Chondrocyte (in vitro differentiated cells): ENCODE measurements at regions not wholly inside any gene's neighbourhood (a gene's known extent, or its start where the extent isn't known, plus 50 kb on each side); places are given as distances from the start of the nearest gene placed in this dataset.

Source experiments
- DNase-seq: peaks from one replicate; pipeline ENCODE4 v3.0.0; 2021; ENCODE audit warnings: mixed read lengths, low spot score
- H3K27ac Mint-ChIP-seq: one replicate; pipeline ENCODE4 v1.8.0; 2021; ENCODE audit warnings: mild to moderate bottlenecking, moderate library complexity, mixed read lengths; ENCODE audit not compliant: unreplicated experiment
- H3K27me3 Mint-ChIP-seq: 2 replicates; pipeline ENCODE4 v1.8.0; 2021; ENCODE audit warnings: low read depth, mixed read lengths
- H3K36me3 Mint-ChIP-seq: 2 replicates; pipeline ENCODE4 v1.8.0; 2021; ENCODE audit warnings: low read depth, mixed read lengths
- H3K4me1 Mint-ChIP-seq: 2 replicates; pipeline ENCODE4 v1.8.0; 2021; ENCODE audit warnings: low read depth, mild to moderate bottlenecking, mixed read lengths
- H3K4me3 Mint-ChIP-seq: one replicate; pipeline ENCODE4 v1.8.0; 2021; ENCODE audit warnings: mild to moderate bottlenecking, moderate library complexity, mixed read lengths; ENCODE audit not compliant: unreplicated experiment
- H3K9me3 Mint-ChIP-seq: 2 replicates; pipeline ENCODE4 v1.8.0; 2021; ENCODE audit warnings: low read depth, mixed read lengths
- TF ChIP-seq, protein P1 (sequence below): fragments of 200-600 bp; sonication (generic); IDR thresholded peaks from 2 replicates; pipeline ENCODE4 v1.5.0; 2021; ENCODE audit warnings: antibody characterized with exemption, mild to moderate bottlenecking, moderate library complexity

DNA sequence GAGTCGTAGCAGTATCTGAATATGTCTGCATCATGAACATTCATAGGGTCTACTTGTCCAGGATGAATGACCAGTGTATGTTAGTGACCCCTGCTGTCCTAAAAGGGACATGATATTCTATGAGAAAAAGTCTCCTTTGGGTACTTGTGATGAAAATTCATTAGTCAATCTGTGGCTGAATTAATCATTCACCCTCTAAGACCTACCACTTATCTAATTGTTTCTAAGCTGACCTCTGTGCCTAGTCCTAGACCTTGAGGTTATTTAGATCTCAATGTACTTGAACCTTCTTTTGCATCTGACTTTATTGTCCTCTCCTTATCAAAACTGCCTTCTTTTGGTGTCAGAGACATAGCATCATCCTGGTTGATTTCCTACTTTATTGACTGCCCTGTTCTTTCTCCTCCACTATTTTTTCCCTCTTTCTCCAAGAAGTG lies 799.3 kb downstream of the DIPK2A start:
- Mint-ChIP-seq H3K27ac (peak overlapping the region; percentile 34), H3K4me1 (peaks cover 26% of the 10 kb centered on the region), H3K27me3 (no peaks in the 10 kb centered on the region), H3K9me3 (no peaks in the 10 kb centered on the region), H3K36me3 (no peaks in the 10 kb centered on the region), H3K4me3 (no peak overlapping the region)
- DNase-seq = no peak
- TF ChIP-seq, protein P1, sequence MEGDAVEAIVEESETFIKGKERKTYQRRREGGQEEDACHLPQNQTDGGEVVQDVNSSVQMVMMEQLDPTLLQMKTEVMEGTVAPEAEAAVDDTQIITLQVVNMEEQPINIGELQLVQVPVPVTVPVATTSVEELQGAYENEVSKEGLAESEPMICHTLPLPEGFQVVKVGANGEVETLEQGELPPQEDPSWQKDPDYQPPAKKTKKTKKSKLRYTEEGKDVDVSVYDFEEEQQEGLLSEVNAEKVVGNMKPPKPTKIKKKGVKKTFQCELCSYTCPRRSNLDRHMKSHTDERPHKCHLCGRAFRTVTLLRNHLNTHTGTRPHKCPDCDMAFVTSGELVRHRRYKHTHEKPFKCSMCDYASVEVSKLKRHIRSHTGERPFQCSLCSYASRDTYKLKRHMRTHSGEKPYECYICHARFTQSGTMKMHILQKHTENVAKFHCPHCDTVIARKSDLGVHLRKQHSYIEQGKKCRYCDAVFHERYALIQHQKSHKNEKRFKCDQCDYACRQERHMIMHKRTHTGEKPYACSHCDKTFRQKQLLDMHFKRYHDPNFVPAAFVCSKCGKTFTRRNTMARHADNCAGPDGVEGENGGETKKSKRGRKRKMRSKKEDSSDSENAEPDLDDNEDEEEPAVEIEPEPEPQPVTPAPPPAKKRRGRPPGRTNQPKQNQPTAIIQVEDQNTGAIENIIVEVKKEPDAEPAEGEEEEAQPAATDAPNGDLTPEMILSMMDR = peak; percentile 86

DNA sequence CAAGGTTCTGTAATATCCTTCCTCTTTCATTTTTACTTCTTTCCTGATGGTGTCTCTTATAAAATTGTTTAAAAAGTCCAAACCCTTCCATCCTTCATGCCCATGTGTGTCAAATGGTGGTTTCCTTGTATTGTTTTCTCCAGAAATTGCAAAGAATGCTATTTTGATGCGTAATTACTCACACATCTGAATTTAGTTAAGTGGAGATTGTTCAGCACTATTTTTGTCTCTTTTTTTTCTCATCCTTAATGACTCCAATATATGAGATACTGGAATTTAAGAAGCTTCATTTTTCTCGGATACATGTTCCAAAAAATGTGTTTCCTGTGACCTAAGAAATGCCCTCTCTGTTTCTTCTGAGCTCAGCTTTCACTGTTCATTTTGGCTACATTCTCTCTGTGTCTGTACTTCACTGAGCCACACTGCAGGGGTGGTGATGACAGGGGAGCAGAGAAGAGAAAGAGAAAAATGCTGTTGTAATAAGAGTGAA lies 799.8 kb downstream of the DIPK2A start:
- Mint-ChIP-seq H3K4me1 (peaks cover 26% of the 10 kb centered on the region), H3K36me3 (no peaks in the 10 kb centered on the region), H3K4me3 (no peak overlapping the region), H3K9me3 (no peaks in the 10 kb centered on the region), H3K27me3 (no peaks in the 10 kb centered on the region), H3K27ac (peak overlapping the region; percentile 34)
- TF ChIP-seq, protein P1 = no peak
- no peak for DNase-seq

DNA sequence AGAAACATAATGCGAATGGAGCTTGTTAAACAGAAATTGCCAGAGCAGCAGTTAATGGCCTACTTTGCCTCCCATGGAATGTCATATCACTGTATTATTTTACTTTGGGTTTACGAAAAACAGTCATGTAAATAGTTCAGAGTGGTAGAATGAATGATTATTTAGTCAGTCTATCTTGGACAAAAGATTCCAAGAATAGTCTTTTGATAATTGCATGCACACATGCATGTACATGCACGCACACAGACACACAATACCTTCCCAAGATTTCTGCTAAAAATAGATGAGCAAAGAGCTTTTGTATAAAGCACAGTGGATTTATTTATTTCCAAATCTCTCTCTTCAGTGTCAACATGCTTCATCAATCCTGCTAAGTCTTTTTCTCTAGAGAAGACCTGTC lies 800.7 kb downstream of the DIPK2A start:
- no peak for DNase-seq
- Mint-ChIP-seq H3K27me3 (no peaks in the 10 kb centered on the region), H3K36me3 (no peaks in the 10 kb centered on the region), H3K4me3 (no peak overlapping the region), H3K9me3 (no peaks in the 10 kb centered on the region), H3K27ac (no peak overlapping the region), H3K4me1 (peaks cover 26% of the 10 kb centered on the region)
- TF ChIP-seq, protein P1 = no peak

DNA sequence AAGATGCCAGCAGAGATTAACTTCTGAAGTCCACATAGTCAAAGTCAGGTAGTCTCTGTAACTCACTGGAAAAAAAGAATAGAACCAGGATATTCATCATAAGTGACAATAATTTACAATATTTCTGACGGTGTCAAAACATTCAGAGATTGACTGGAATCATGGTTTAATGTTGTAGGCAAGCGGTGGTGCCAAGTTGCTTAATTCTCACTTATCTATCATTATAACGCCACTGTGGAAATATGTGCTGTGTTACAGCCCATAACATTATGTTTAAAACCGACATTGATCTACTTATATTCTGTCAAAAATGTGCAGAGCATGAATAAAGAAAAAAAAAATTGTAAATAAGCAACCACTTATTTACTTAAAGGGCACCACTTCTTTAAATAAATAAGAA lies 801.7 kb downstream of the DIPK2A start:
- Mint-ChIP-seq H3K4me1 (peaks cover 26% of the 10 kb centered on the region), H3K36me3 (no peaks in the 10 kb centered on the region), H3K27ac (no peak overlapping the region), H3K4me3 (no peak overlapping the region), H3K27me3 (no peaks in the 10 kb centered on the region), H3K9me3 (no peaks in the 10 kb centered on the region)
- TF ChIP-seq, protein P1 = no peak
- DNase-seq = no peak

DNA sequence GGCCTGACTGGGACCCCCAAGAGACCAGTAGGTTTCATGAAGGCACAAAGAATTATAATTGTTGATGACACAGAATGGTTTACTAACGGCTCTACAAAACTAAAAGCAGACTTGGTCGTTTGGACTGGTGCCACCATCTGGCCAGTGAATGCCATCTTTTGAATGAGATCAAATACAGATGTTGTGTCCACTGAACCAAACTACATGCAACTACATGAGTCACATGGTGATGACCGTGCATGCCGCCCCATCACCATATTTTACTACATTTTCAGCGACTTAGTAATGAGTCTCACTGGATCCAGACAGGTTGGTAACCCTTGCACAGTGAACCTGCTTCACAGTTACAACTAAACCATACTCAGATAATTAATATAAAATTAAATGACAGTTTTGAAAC lies 803.3 kb downstream of the DIPK2A start:
- H3K9me3 Mint-ChIP-seq = peaks cover 3% of the 10 kb centered on the region
- TF ChIP-seq, protein P1 = peak; percentile 19
- peaks cover 26% of the 10 kb centered on the region for H3K4me1 Mint-ChIP-seq
- H3K27me3 Mint-ChIP-seq = no peaks in the 10 kb centered on the region
- H3K36me3 Mint-ChIP-seq = no peaks in the 10 kb centered on the region
- no peak overlapping the region for H3K4me3 Mint-ChIP-seq
- H3K27ac Mint-ChIP-seq = no peak overlapping the region
- no peak for DNase-seq
